Thoracic aorta (tissue), 2 donors: ENCODE measurements at regions not wholly inside any gene's neighbourhood (a gene's known extent, or its start where the extent isn't known, plus 50 kb on each side); places are given as distances from the start of the nearest gene placed in this dataset.

Experiments
- ATAC-seq: fragments of 150-250 bp; one replicate; pipeline ENCODE4 v1.8.0; 2017; ENCODE audit warnings: low read depth; ENCODE audit not compliant: insufficient number of reproducible peaks, low FRiP score
- DNase-seq: peaks from one replicate; pipeline ENCODE4 v3.0.0-alpha.2; 2020; ENCODE audit warnings: low spot score
- H3K27ac ChIP-seq, 2 donors: fragments of 200-600 bp; sonication (generic); 1 replicate in 1 of 2; 2 replicates in 1 of 2; pipeline ENCODE4 v1.5.1; 2016; ENCODE audit warnings: mild to moderate bottlenecking in 2 of 2, moderate library complexity in 2 of 2
- H3K27me3 ChIP-seq: fragments of 200-600 bp; sonication (generic); replicated peaks from 2 replicates; pipeline ENCODE4 v1.6.0; 2016; ENCODE audit warnings: mild to moderate bottlenecking; ENCODE audit not compliant: insufficient read depth
- H3K36me3 ChIP-seq: fragments of 200-600 bp; sonication (generic); one replicate; pipeline ENCODE4 v1.5.1; 2016
- H3K4me1 ChIP-seq, 2 donors: fragments of 200-600 bp; sonication (generic); 1 replicate in 1 of 2; 2 replicates in 1 of 2; pipeline versions ENCODE4 v1.5.1 to v1.6.0; 2016; ENCODE audit warnings: low read depth in 2 of 2, mild to moderate bottlenecking in 1 of 2; ENCODE audit not compliant: control insufficient read depth in 1 of 2
- H3K4me3 ChIP-seq: fragments of 200-600 bp; sonication (generic); 2 replicates; pipeline ENCODE4 v1.5.1; 2016; ENCODE audit warnings: mild to moderate bottlenecking
- H3K9me3 ChIP-seq: fragments of 200-600 bp; sonication (generic); 2 replicates; pipeline ENCODE4 v1.5.1; 2016
- TF ChIP-seq, protein P1 (sequence below): fragments of 200-600 bp; sonication (generic); IDR thresholded peaks from one replicate; pipeline ENCODE4 v1.5.1; 2019; ENCODE audit warnings: antibody characterized with exemption

DNA sequence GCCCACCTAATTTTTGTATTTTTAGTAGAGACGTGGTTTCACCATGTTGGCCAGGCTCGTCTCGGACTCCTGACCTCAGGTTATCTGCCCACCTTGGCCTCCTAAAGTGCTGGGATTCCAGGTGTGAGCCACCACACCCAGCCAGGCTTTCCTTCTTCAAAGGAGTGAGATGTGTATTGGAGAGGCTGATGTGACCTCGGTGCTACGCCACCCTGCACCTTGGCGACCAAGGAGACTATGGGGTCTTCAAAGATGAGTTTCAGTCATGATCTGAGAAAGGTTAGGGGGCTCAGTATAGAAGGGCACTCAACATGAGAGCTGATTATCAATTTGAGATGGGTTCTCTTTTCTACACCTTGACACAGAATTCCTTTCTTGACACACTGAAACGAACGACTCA lies 284.2 kb upstream of the WWC1 start:
- Histone ChIP-seq H3K9me3 (no peaks in the 10 kb centered on the region), H3K4me1 (no peaks in the 10 kb centered on the region), H3K27ac (no peak overlapping the region), H3K36me3 (no peaks in the 10 kb centered on the region), H3K27me3 (no peaks in the 10 kb centered on the region), H3K4me3 (no peak overlapping the region)
- no peak for DNase-seq
- TF ChIP-seq, protein P1, sequence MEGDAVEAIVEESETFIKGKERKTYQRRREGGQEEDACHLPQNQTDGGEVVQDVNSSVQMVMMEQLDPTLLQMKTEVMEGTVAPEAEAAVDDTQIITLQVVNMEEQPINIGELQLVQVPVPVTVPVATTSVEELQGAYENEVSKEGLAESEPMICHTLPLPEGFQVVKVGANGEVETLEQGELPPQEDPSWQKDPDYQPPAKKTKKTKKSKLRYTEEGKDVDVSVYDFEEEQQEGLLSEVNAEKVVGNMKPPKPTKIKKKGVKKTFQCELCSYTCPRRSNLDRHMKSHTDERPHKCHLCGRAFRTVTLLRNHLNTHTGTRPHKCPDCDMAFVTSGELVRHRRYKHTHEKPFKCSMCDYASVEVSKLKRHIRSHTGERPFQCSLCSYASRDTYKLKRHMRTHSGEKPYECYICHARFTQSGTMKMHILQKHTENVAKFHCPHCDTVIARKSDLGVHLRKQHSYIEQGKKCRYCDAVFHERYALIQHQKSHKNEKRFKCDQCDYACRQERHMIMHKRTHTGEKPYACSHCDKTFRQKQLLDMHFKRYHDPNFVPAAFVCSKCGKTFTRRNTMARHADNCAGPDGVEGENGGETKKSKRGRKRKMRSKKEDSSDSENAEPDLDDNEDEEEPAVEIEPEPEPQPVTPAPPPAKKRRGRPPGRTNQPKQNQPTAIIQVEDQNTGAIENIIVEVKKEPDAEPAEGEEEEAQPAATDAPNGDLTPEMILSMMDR: no peak
- no peak for ATAC-seq

DNA sequence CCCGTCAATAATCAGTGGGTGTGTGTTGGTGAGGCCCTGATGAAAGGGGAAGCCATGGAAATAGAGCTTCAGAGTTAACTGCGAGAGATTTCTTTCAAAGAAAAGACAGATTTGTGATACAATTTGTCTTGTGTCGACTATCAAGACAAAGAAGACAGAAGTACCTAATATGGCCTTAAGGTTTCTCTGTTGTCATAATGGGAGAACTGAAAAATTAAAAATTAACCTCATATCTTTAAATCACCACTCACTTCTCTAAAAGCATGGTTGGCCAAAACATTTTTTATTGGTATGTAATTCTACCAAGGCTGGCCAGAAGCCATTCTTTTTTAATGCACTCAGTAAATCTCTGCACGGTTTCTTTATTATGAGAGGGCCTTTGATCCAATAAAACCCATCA lies 282.9 kb upstream of the WWC1 start:
- Histone ChIP-seq H3K36me3 (no peaks in the 10 kb centered on the region), H3K4me1 (no peaks in the 10 kb centered on the region), H3K27ac (no peak overlapping the region), H3K4me3 (no peak overlapping the region), H3K27me3 (no peaks in the 10 kb centered on the region), H3K9me3 (no peaks in the 10 kb centered on the region)
- ATAC-seq (no peak), DNase-seq (no peak)
- TF ChIP-seq, protein P1: no peak

DNA sequence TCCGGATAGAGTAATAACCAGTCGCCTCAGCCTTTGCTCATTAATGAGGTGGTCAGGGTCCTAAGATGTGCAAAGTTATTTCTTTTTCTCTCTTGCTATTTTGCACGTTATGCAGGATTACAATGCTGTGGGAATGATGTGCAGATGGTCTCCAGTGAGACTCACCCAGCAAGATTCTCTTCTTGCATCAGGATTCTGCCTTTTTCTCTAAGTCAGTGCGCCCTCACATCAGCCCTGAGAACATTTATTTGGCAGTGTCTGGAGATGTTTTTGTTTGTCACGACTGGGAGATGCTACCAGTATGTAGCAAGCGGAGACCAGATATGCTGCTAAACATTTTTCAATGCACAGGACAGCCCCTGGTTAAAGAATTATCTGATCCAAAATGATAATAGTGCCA lies 280.3 kb upstream of the WWC1 start:
- H3K4me1 ChIP-seq: no peaks in the 10 kb centered on the region
- TF ChIP-seq, protein P1: no peak

DNA sequence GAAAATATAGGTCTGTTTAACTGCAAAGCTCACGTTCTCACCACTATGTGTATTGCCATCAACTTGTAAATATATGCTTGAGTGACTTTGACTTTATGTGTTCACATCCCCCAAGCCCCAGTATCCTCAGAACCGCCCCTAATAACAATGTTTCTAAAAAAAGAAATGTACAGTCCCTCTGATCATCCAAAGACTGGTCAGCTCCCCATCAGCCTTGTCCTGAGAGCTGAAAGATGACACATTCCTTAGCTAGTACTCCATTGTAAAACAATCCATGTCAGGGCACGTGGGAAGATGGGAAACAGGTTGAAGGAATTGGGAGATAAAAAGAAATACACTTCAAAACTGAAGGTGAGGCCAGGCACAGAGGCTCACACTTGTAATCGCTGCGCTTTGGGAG lies 279.4 kb upstream of the WWC1 start:
- no peak for ATAC-seq
- DNase-seq: no peak
- H3K4me1 ChIP-seq: no peaks in the 10 kb centered on the region
- TF ChIP-seq, protein P1: no peak
- H3K9me3 ChIP-seq: no peaks in the 10 kb centered on the region
- H3K36me3 ChIP-seq: no peaks in the 10 kb centered on the region
- no peak overlapping the region for H3K4me3 ChIP-seq
- no peak overlapping the region for H3K27ac ChIP-seq
- H3K27me3 ChIP-seq: no peaks in the 10 kb centered on the region

More for the DNA sequence above, 280.3 kb upstream of the WWC1 start:
- Histone ChIP-seq H3K9me3 (no peaks in the 10 kb centered on the region), H3K27me3 (no peaks in the 10 kb centered on the region), H3K4me3 (no peak overlapping the region), H3K36me3 (no peaks in the 10 kb centered on the region), H3K27ac (no peak overlapping the region)
- DNase-seq (no peak), ATAC-seq (no peak)

DNA sequence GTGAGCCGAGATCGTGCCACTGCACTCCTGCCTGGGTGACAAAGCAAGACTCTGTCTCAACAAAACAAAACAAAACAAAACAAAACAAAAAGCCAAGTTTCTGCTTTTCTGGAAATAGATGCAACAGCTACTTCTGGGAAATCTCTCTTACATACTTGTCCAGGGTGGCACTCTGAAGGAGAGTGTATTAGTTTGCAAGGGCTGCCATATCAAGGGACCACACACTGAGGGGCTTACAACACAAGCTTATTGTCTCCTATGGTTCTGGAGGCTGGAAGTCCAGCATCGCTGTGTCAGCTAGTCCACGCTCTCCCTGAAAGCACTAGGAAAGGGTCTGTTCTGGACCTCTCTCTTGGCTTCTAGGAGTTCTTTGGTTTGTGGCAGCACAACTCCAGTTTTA lies 277.9 kb upstream of the WWC1 start:
- Histone ChIP-seq H3K27me3 (no peaks in the 10 kb centered on the region), H3K4me1 (no peaks in the 10 kb centered on the region), H3K4me3 (no peak overlapping the region), H3K9me3 (no peaks in the 10 kb centered on the region), H3K36me3 (no peaks in the 10 kb centered on the region), H3K27ac (no peak overlapping the region)
- no peak for DNase-seq
- TF ChIP-seq, protein P1: no peak
- no peak for ATAC-seq
